ENCODE measurements at regions not wholly inside any gene's neighbourhood (a gene's known extent, or its start where the extent isn't known, plus 50 kb on each side); places are given as distances from the start of the nearest gene placed in this dataset.

DNA sequence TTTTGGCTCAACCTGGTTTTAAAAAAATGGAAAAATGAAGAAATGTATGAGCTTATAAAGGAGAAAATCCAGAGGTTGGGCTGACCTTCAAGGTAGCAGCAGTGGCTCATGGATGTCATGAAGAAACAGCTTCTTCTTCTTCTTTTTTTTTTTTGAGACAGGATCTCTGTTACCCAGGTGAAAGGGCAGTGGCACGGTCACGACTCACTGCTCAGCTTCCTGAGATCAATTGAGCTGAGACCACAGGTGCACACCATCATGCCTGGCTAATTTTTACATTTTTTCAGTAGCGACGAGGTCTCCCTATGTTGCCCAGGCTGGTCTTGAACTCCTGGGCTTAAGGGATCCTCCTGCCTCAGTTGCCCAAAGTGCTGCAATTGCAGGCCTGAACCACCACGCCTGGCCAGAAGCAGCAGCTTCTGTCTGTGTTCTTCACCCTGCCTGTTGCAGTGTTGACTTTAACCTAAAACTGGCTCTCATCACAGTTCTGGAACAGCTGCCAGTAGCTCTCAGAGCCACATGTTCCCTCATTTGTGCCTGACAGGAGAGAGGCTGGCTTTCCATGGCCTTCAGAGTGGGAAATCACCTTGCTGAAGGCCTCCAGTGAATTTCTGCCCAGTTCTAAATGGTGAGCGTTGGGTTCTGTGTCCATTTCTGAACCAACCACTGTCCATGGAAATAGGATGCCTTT lies 117.7 kb downstream of the PFKFB3 start:
- intact Hi-C loops (cut with micrococcal nuclease; ENCODE audit: unreplicated experiment): no loop called here
- DNase-seq: no peak
- no peaks in the 10 kb centered on the region for H4K20me1 ChIP-seq (ENCODE audit: insufficient read depth)
- ChIA-PET CTCF (no interaction called here), POLR2A (ENCODE audit: unreplicated experiment) (no interaction called here)
- peaks cover 2% of the 10 kb centered on the region; the same call in 1 of the 2 replicates for H3F3A ChIP-seq (ENCODE audit: insufficient read depth, low read depth)
- no peak overlapping the region for H2AFZ ChIP-seq
- H3K4me2 ChIP-seq: no peak overlapping the region
- TF ChIP-seq CTCF (conservative IDR thresholded peaks at IDR 0.05) (no peak), EZH2 (IDR thresholded peaks at IDR 0.05; ENCODE audit: low read depth) (no peak)
- H3K9me3 ChIP-seq (ENCODE audit: insufficient read depth, low read depth): no peaks in the 10 kb centered on the region
- peaks cover 3% of the 10 kb centered on the region for H3K4me1 ChIP-seq (replicated peaks; ENCODE audit: insufficient read depth)
- no peaks in the 10 kb centered on the region for H3K9me2 ChIP-seq (ENCODE audit: insufficient read depth)
- no peak overlapping the region for H3K27ac ChIP-seq
- H3K4me3 ChIP-seq: no peak overlapping the region
- no peaks in the 10 kb centered on the region for H3K36me3 ChIP-seq (ENCODE audit: low read depth)
- no peaks in the 10 kb centered on the region for H3K79me2 ChIP-seq (ENCODE audit: low read depth)
- BruUV-seq (replicated peaks): no TSS peak
- no peaks in the 10 kb centered on the region for H3K27me3 ChIP-seq (ENCODE audit: insufficient read depth, low read depth)

DNA sequence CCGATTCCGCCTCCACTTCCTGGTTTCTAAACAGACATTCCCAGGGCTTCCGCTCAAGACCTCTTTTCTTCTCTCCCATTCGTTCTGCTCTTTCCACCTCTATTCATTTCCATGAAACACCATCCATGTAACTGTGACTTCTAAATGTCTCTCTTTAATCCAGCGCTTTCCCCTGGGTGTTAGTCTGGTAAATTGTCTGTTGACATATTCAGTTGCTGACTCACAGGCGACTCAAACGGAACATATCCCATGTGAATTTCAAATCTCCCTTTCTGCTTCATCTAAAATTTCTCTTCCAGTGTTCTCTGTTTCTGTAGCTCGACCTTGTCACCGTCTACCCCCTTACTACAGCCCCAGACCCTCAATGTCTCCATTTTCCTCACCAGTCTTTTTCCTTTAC lies 119.1 kb downstream of the PFKFB3 start:
- intact Hi-C loops (cut with micrococcal nuclease; ENCODE audit: unreplicated experiment): no loop called here
- H3K9me3 ChIP-seq (ENCODE audit: insufficient read depth, low read depth): no peaks in the 10 kb centered on the region
- POLR2A ChIA-PET (ENCODE audit: unreplicated experiment): no interaction called here
- no TSS peak for BruUV-seq (replicated peaks)
- TF ChIP-seq CTCF (conservative IDR thresholded peaks at IDR 0.05): no peak
- TF ChIP-seq EZH2 (IDR thresholded peaks at IDR 0.05; ENCODE audit: low read depth): no peak
- H2AFZ ChIP-seq: no peak overlapping the region
- no peaks in the 10 kb centered on the region for H3K36me3 ChIP-seq (ENCODE audit: low read depth)
- no peaks in the 10 kb centered on the region for H3K9me2 ChIP-seq (ENCODE audit: insufficient read depth)
- no peaks in the 10 kb centered on the region for H3K27me3 ChIP-seq (ENCODE audit: insufficient read depth, low read depth)
- H3F3A ChIP-seq (ENCODE audit: insufficient read depth, low read depth): no peaks in the 10 kb centered on the region
- CTCF ChIA-PET: no interaction called here
- no peak overlapping the region for H3K4me3 ChIP-seq
- no peaks in the 10 kb centered on the region for H3K79me2 ChIP-seq (ENCODE audit: low read depth)
- H3K27ac ChIP-seq: no peak overlapping the region
- no peak overlapping the region for H3K4me2 ChIP-seq
- no peaks in the 10 kb centered on the region for H4K20me1 ChIP-seq (ENCODE audit: insufficient read depth)
- no peak for DNase-seq
- H3K4me1 ChIP-seq (replicated peaks; ENCODE audit: insufficient read depth): no peaks in the 10 kb centered on the region; the same call in 1 of the 2 replicates

- H3K27ac ChIP-seq: no peak overlapping the region
- no TSS peak for BruUV-seq (replicated peaks)
- POLR2A ChIA-PET (ENCODE audit: unreplicated experiment): no interaction called here
- no peak overlapping the region for H3K4me3 ChIP-seq
- no peaks in the 10 kb centered on the region for H3K79me2 ChIP-seq (ENCODE audit: low read depth)
- H3K9me3 ChIP-seq (ENCODE audit: insufficient read depth, low read depth): no peaks in the 10 kb centered on the region
- CTCF ChIA-PET: no interaction called here
- no peaks in the 10 kb centered on the region for H3F3A ChIP-seq (ENCODE audit: insufficient read depth, low read depth)
- no peaks in the 10 kb centered on the region for H3K9me2 ChIP-seq (ENCODE audit: insufficient read depth)
- TF ChIP-seq CTCF (conservative IDR thresholded peaks at IDR 0.05): no peak
- TF ChIP-seq EZH2 (IDR thresholded peaks at IDR 0.05; ENCODE audit: low read depth): no peak
- H2AFZ ChIP-seq: no peak overlapping the region
- no peak for DNase-seq
- no peaks in the 10 kb centered on the region for H4K20me1 ChIP-seq (ENCODE audit: insufficient read depth)
- no peaks in the 10 kb centered on the region for H3K27me3 ChIP-seq (ENCODE audit: insufficient read depth, low read depth)
- intact Hi-C loops (cut with micrococcal nuclease; ENCODE audit: unreplicated experiment): no loop called here
- no peak overlapping the region for H3K4me2 ChIP-seq
- no peaks in the 10 kb centered on the region for H3K36me3 ChIP-seq (ENCODE audit: low read depth)
- H3K4me1 ChIP-seq (replicated peaks; ENCODE audit: insufficient read depth): no peaks in the 10 kb centered on the region; the same call in 1 of the 2 replicates
Measured at GRCh38 chr10:6322805-6323204, 120.1 kb downstream of the PFKFB3 start.

All from PC-9 (cell line).